NT2/D1 (cell line): ENCODE measurements at regions not wholly inside any gene's neighbourhood (a gene's known extent, or its start where the extent isn't known, plus 50 kb on each side); places are given as distances from the start of the nearest gene placed in this dataset.

ENCODE experiments used
- SUZ12 ChIP-seq: IDR thresholded peaks from 2 replicates; pipeline ENCODE4 v1.6.1; 2011; ENCODE audit not compliant: insufficient read length, insufficient read depth; ENCODE audit errors: extremely low read depth
- YY1 ChIP-seq: IDR thresholded peaks from 2 replicates; pipeline ENCODE4 v1.6.1; 2011; ENCODE audit not compliant: insufficient read length, insufficient read depth
- ZNF274 ChIP-seq: IDR thresholded peaks from 2 replicates; pipeline ENCODE4 v1.6.1; 2011; ENCODE audit warnings: mild to moderate bottlenecking, low read depth, low read length

DNA sequence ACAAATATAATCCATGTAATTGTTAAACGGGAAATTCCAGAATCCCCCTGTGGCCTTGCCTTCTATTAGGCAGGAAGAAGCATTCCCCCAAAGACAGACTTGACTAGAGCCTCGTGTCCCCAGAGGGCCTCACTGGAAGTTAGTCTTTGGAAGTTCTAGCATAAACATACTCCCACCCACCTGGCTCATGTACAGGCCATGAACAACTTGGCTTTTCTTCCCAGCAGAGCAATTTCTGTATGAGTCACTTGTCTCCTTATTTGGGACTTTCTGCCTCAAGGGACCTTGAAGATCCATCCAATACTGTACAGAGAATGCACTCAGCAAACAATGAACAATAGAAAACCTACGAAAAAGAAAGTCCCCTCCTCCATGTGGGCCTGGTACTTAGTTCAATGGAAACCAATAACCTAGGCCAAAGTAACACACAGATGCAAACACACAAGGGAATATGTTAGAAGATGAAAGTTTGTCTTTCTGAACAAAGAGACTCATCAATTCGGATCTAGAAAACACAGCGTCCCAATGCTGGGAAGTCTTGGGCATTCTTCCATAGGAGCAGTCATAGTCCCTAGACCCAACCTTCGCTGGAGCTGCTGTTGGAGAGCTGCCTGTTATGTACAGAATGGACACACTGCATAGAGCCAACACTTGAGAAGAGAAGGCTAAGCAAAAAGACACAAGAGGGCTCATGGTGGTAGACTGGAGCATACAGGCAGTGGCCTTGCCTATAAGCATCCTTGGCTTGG, 303.5 kb downstream of the HRH4 start:
- TF ChIP-seq ZNF274 (no peak), YY1 (no peak), SUZ12 (no peak)
